Psoas muscle (tissue), 7 donors: ENCODE measurements at regions not wholly inside any gene's neighbourhood (a gene's known extent, or its start where the extent isn't known, plus 50 kb on each side); places are given as distances from the start of the nearest gene placed in this dataset.

ENCODE experiments used
- ATAC-seq, 4 donors: fragments of 200-7000 bp; cut with Tn5 transposase; one replicate each; pipeline ENCODE4 v1.9.1; 2020; ENCODE audit warnings: moderate library complexity in 3 of 4, mild to moderate bottlenecking in 2 of 4
- DNase-seq, 2 donors: peaks; one replicate each; pipeline ENCODE4 v3.0.0-alpha.2; 2020
- H3K27ac ChIP-seq: fragments of 200-600 bp; one replicate; pipeline ENCODE4 v1.8.0; 2022
- H3K27me3 ChIP-seq, 3 donors: fragments of 200-600 bp in 1 of 3; one replicate each; pipeline versions ENCODE4 v1.6.1 to v1.8.0; 2013 to 2022; ENCODE audit warnings: low read length in 2 of 3, mild to moderate bottlenecking in 2 of 3, moderate library complexity in 1 of 3; ENCODE audit not compliant: insufficient read depth in 3 of 3
- H3K36me3 ChIP-seq, 2 donors: fragments of 200-600 bp in 1 of 2; one replicate each; pipeline versions ENCODE4 v1.6.1 to v1.8.0; 2013 to 2022; ENCODE audit warnings: low read depth in 1 of 2, mild to moderate bottlenecking in 1 of 2, moderate library complexity in 1 of 2; ENCODE audit not compliant: insufficient read depth in 1 of 2
- H3K4me1 ChIP-seq: fragments of 200-600 bp; one replicate; pipeline ENCODE4 v1.8.0; 2022
- H3K4me3 ChIP-seq: fragments of 200-600 bp; one replicate; pipeline ENCODE4 v1.8.0; 2022; ENCODE audit warnings: mild to moderate bottlenecking
- H3K9me3 ChIP-seq: fragments of 200-600 bp; one replicate; pipeline ENCODE4 v1.8.0; 2022
- WGBS, 3 donors: extraction: QIAGEN DNeasy Blood & Tissue Kit; methylation state at CpG; one replicate each; pipeline versions ENCODE4 v1.1.6 to v1.1.7; 2013; 5-methylcytosine and 5-hydroxymethylcytosine counted together
- intact Hi-C, 2 donors: fragments of 100-400 bp; cut with DNase I; formaldehyde crosslinking; loops; one replicate each; pipeline versions ENCODE4 v1.11.0 to v1.14.2; 2022
- TF ChIP-seq, protein P1 (sequence below): fragments of 200-600 bp; IDR thresholded peaks from one replicate; pipeline ENCODE4 v1.8.0; 2022; ENCODE audit warnings: antibody characterized with exemption
- donor health status: healthy with polysubstance abuse.
- donor health status: DM: no; HTN: no; CAD: no; lungs with moderate emphysema.
- donor health status: Bipolar disorder and iron deficiency.
- donor health status: healthy.
- donor health status: DM: yes; HTN: yes; CAD: no.
- donor health status: DM: no; HTN: no; CAD: no.
- donor health status: DM: yes; HTN: yes; CAD: no.

DNA sequence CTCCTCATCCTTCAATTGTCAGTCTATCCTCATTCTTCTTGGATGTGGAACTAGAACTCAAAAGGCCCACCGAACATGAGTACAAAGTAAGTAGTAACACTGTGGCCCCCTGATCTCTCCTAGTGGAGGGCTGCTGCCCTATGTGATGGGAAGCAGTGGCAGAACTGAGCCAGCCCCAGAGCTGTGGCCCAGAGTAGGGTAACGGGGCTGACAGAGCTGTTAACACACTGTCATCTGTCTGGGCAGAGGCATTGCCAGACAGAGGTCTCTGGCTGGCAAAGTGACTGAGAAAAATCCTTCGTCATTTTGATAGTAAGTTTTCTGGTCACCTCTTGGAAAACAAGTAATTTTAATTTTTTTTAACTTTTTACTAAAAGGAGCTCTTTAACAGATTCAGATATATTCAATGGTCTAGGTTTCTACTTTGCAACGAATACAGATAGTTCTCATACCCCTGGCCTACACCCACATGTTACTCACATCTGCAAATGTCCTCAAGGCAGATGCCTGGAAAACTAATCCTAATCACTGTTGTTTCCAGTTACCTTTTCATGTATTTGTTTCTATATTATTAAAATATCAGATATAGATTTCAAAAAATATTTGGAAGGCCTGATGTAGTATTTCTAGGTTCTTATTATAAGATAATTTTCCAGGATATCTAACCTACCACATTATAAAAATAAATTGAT is 588.7 kb downstream of the CPS1 start:
- DNase-seq (no peak), ATAC-seq (no peak)
- Histone ChIP-seq H3K4me3 (no peak overlapping the region), H3K36me3 (no peaks in the 10 kb centered on the region), H3K4me1 (no peaks in the 10 kb centered on the region), H3K27me3 (no peaks in the 10 kb centered on the region), H3K27ac (no peak overlapping the region), H3K9me3 (no peaks in the 10 kb centered on the region)
- 77 to 82% (median 79%) methylated on average over 4 of the region's 4 CpGs for WGBS, 3 donors
- TF ChIP-seq, protein P1, sequence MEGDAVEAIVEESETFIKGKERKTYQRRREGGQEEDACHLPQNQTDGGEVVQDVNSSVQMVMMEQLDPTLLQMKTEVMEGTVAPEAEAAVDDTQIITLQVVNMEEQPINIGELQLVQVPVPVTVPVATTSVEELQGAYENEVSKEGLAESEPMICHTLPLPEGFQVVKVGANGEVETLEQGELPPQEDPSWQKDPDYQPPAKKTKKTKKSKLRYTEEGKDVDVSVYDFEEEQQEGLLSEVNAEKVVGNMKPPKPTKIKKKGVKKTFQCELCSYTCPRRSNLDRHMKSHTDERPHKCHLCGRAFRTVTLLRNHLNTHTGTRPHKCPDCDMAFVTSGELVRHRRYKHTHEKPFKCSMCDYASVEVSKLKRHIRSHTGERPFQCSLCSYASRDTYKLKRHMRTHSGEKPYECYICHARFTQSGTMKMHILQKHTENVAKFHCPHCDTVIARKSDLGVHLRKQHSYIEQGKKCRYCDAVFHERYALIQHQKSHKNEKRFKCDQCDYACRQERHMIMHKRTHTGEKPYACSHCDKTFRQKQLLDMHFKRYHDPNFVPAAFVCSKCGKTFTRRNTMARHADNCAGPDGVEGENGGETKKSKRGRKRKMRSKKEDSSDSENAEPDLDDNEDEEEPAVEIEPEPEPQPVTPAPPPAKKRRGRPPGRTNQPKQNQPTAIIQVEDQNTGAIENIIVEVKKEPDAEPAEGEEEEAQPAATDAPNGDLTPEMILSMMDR: no peak
- intact Hi-C loops: no loop called here

DNA sequence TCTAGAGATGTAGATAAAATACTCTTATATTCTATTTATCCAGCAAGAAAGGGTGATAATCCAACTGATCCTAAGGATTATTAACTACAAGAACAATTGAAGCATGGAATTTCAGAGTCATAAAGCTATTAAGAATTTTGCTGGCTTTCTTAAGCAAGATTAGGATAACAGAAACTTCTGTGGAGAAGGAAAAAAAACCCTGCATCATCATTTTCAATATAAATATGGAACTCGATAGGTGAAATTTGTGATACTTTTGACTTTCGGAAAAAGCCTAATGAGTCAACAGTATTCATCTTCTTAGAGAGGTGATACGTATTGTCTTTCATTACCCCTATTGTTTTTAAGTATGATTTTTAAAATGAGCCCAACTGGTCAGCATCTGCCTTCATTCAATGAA is 593.3 kb downstream of the CPS1 start:
- no peaks in the 10 kb centered on the region for H3K27me3 ChIP-seq
- 93 to 95% (median 94%) methylated on average over 3 of the region's 3 CpGs for WGBS, 3 donors
- no peak overlapping the region for H3K27ac ChIP-seq
- no peak overlapping the region for H3K4me3 ChIP-seq
- no peaks in the 10 kb centered on the region for H3K36me3 ChIP-seq
- DNase-seq (no peak), ATAC-seq (no peak)
- intact Hi-C loops: loop anchor here (10.0 kb wide), 1 partner anchor 535 kb away; no protein-coding TSS in a partner anchor
- H3K9me3 ChIP-seq: no peaks in the 10 kb centered on the region
- TF ChIP-seq, protein P1: no peak
- H3K4me1 ChIP-seq: no peaks in the 10 kb centered on the region

DNA sequence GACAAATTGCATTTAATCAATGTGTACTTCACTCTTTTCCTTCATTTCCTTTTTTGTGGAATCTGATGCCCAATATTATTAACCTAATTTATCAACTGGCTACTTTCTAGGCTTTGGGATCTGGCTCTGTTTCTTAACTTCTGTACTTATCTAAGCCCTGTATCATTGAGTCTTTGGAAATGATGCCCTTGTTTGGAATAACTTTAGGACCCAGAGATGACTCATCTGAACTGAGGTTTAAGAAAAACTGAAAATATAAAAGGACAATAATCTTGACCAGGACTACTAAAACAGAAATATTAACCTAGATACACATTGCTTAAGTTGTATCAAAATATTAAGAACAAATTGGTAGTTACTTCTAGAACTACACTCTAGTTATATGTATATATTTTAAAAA is 600.8 kb downstream of the CPS1 start:
- no peak for DNase-seq
- Histone ChIP-seq H3K27ac (no peak overlapping the region), H3K36me3 (no peaks in the 10 kb centered on the region), H3K4me3 (no peak overlapping the region), H3K27me3 (no peaks in the 10 kb centered on the region), H3K9me3 (no peaks in the 10 kb centered on the region), H3K4me1 (no peaks in the 10 kb centered on the region)
- TF ChIP-seq, protein P1: no peak
- intact Hi-C loops: loop anchor here (5.0 to 10.0 kb wide), 2 partner anchors 70 to 542 kb away; no protein-coding TSS in a partner anchor
- ATAC-seq: no peak

DNA sequence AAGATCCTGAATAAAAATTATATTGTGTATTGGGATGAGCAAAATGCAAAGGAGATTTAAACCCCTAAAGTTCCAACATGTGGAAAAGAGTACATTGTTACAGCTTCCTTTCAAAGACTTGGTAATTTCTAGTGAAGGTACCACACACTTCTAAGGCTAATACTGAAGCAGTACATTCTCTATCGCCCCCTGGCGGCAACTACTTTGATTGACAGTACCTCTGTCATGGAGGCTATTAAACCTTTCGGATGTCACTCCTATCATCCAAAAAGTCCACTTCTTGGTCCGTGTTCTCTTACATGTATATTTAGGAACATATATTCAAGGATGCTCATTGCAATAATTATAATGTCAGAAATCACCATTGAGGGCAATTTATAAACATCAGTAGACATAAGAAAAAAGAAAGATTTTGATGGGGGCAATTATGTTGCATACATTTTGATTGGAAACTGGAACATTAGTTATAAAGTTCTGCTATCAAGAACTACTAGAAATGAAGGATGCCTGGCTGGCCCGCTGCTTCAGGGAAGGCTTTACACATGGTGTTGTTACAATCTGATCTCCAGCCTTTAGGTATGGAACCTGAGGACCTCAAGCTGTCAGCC is 601.6 kb downstream of the CPS1 start:
- TF ChIP-seq, protein P1: peak; percentile 90
- WGBS, 3 donors: 24 to 28% (median 25%) methylated on average over 5 of the region's 5 CpGs
- ATAC-seq (peak in 3 of 4 donors; percentile 64 to 85 (median 75)), DNase-seq (peak; percentile 62 to 76)
- intact Hi-C loops: loop anchor here (5.0 to 10.0 kb wide), 2 partner anchors 71 to 543 kb away; no protein-coding TSS in a partner anchor
- Histone ChIP-seq H3K9me3 (no peaks in the 10 kb centered on the region), H3K27ac (no peak overlapping the region), H3K27me3 (no peaks in the 10 kb centered on the region), H3K4me1 (no peaks in the 10 kb centered on the region), H3K4me3 (no peak overlapping the region), H3K36me3 (no peaks in the 10 kb centered on the region)
